Body of pancreas (tissue), 4 donors: ENCODE measurements at regions not wholly inside any gene's neighbourhood (a gene's known extent, or its start where the extent isn't known, plus 50 kb on each side); places are given as distances from the start of the nearest gene placed in this dataset.
"Not testable (repeated sequence)": the region's sequence is repeated elsewhere in the genome, so short reads cannot be mapped to it uniquely, and the experiment has no call there.

Experiments
- ATAC-seq: fragments of 150-250 bp; one replicate; pipeline ENCODE4 v1.9.1; 2016
- DNase-seq, 4 donors: peaks; one replicate each; pipeline ENCODE4 v3.0.0-alpha.2; 2019
- H3K27ac ChIP-seq, 4 donors: fragments of 200-600 bp; sonication (generic); 1 replicate in 3 of 4; 2 replicates in 1 of 4; pipeline versions ENCODE4 v1.5.1 to v1.6.1; 2016 to 2019; ENCODE audit warnings: mild to moderate bottlenecking in 1 of 4, mixed read lengths in 1 of 4, moderate library complexity in 1 of 4
- H3K27me3 ChIP-seq, 2 donors: fragments of 200-600 bp; sonication (generic); one replicate each; pipeline ENCODE4 v1.6.0; 2016; ENCODE audit warnings: mild to moderate bottlenecking in 1 of 2
- H3K36me3 ChIP-seq, 2 donors: fragments of 200-600 bp; sonication (generic); replicated peaks in 1 of 2; 2 replicates each; pipeline ENCODE4 v1.5.1; 2016; ENCODE audit warnings: low read depth in 2 of 2; ENCODE audit not compliant: insufficient read depth in 1 of 2
- H3K4me1 ChIP-seq: fragments of 200-600 bp; sonication (generic); one replicate; pipeline ENCODE4 v1.6.0; 2016
- H3K4me3 ChIP-seq, 2 donors: fragments of 200-600 bp; sonication (generic); 1 replicate in 1 of 2; 2 replicates in 1 of 2; pipeline ENCODE4 v1.5.1; 2016 to 2019
- H3K9me3 ChIP-seq, 3 donors: fragments of 200-600 bp; sonication (generic); 1 replicate in 2 of 3; 2 replicates in 1 of 3; pipeline ENCODE4 v1.5.1; 2016
- CTCF ChIP-seq, 7 experiments: fragments of 450-650 bp in 4 of 7; fragments of 200-600 bp in 3 of 7; sonication (generic) in 3 of 7; IDR thresholded peaks; one replicate each; pipeline ENCODE4 v1.5.1; 2016 to 2019; ENCODE audit warnings: antibody characterized with exemption in 7 of 7
- POLR2A ChIP-seq, 3 donors: fragments of 450-650 bp; IDR thresholded peaks; one replicate each; pipeline ENCODE4 v1.6.1; 2016; ENCODE audit warnings: antibody characterized with exemption in 3 of 3, mild to moderate bottlenecking in 2 of 3
- WGBS, 2 donors: methylation state at CpG; one replicate each; pipeline ENCODE4 v1.1.5; 2017; 5-methylcytosine and 5-hydroxymethylcytosine counted together
- intact Hi-C: fragments of 100-400 bp; cut with DNase I; formaldehyde crosslinking; loops from one replicate; pipeline ENCODE4 v1.15.1; 2023

- TF ChIP-seq CTCF (IDR thresholded peaks at IDR 0.05) (no peak), POLR2A (IDR thresholded peaks at IDR 0.05) (no peak)
- H3K4me1 ChIP-seq: no peaks in the 10 kb centered on the region
- ATAC-seq: no peak
- H3K36me3 ChIP-seq: no peaks in the 10 kb centered on the region
- 79 to 88% methylated on average over 9 to 19 of the region's 19 CpGs for WGBS, 2 donors
- H3K27ac ChIP-seq: no peak overlapping the region
- no peak for DNase-seq
- no peak overlapping the region for H3K4me3 ChIP-seq
- no peaks in the 10 kb centered on the region for H3K9me3 ChIP-seq
- intact Hi-C loops: no loop called here
- H3K27me3 ChIP-seq: no peaks in the 10 kb centered on the region
These were observed 487.4 kb upstream of the SALL3 start for GRCh38 chr18:78492064-78492812.

- ATAC-seq (no peak), DNase-seq (no peak)
- Histone ChIP-seq H3K36me3 (no peaks in the 10 kb centered on the region), H3K4me1 (no peaks in the 10 kb centered on the region), H3K27ac (no peak overlapping the region), H3K9me3 (no peaks in the 10 kb centered on the region), H3K4me3 (no peak overlapping the region), H3K27me3 (no peaks in the 10 kb centered on the region)
- intact Hi-C loops: no loop called here
- TF ChIP-seq POLR2A (IDR thresholded peaks at IDR 0.05) (no peak), CTCF (IDR thresholded peaks at IDR 0.05) (no peak)
- WGBS, 2 donors: 77 to 83% methylated on average over 10 to 16 of the region's 16 CpGs
These were observed 486.7 kb upstream of the SALL3 start for GRCh38 chr18:78492813-78493371.

- DNase-seq, H3K36me3 ChIP-seq, H3K27me3 ChIP-seq, H3K9me3 ChIP-seq, H3K4me1 ChIP-seq, H3K27ac ChIP-seq, H3K4me3 ChIP-seq, intact Hi-C loops, ATAC-seq: not testable (repeated sequence)
- 23 to 33% methylated on average over 3 to 4 of the region's 5 CpGs for WGBS, 2 donors
These were observed 486.1 kb upstream of the SALL3 start for GRCh38 chr18:78493490-78493889.

- ATAC-seq (no peak), DNase-seq (peak in 1 of 4 donors; percentile 10)
- Histone ChIP-seq H3K27me3 (no peaks in the 10 kb centered on the region), H3K36me3 (no peaks in the 10 kb centered on the region), H3K27ac (no peak overlapping the region), H3K9me3 (no peaks in the 10 kb centered on the region), H3K4me1 (no peaks in the 10 kb centered on the region), H3K4me3 (no peak overlapping the region)
- WGBS, 2 donors: 70 to 72% methylated on average over 16 to 22 of the region's 22 CpGs
- intact Hi-C loops: no loop called here
- TF ChIP-seq POLR2A (IDR thresholded peaks at IDR 0.05): no peak
- TF ChIP-seq CTCF (IDR thresholded peaks at IDR 0.05): no peak
These were observed 485.2 kb upstream of the SALL3 start for GRCh38 chr18:78494204-78495085.

GRCh38 chr18:78495550-78495949 is 484.1 kb upstream of the SALL3 start:
- Histone ChIP-seq H3K27ac (no peak overlapping the region), H3K27me3 (no peaks in the 10 kb centered on the region), H3K4me1 (no peaks in the 10 kb centered on the region), H3K36me3 (no peaks in the 10 kb centered on the region), H3K9me3 (no peaks in the 10 kb centered on the region), H3K4me3 (no peak overlapping the region)
- WGBS, 2 donors: 64 to 67% methylated on average over 11 to 14 of the region's 14 CpGs
- TF ChIP-seq POLR2A (IDR thresholded peaks at IDR 0.05): no peak
- TF ChIP-seq CTCF (IDR thresholded peaks at IDR 0.05): no peak
- DNase-seq: no peak
- intact Hi-C loops: no loop called here
- no peak for ATAC-seq
